Neural cell (in vitro differentiated cells): ENCODE measurements at regions not wholly inside any gene's neighbourhood (a gene's known extent, or its start where the extent isn't known, plus 50 kb on each side); places are given as distances from the start of the nearest gene placed in this dataset.

ENCODE experiments used
- H2AFZ ChIP-seq: fragments of 200-600, 300-800 bp; sonication (generic), shearing (Covaris generic); 2 replicates; pipeline ENCODE4 v1.6.0; 2014; ENCODE audit warnings: low read depth, mild to moderate bottlenecking, antibody characterized with exemption, low read length, moderate library complexity
- H3F3A ChIP-seq: fragments of 200-600 bp; shearing (Covaris generic); 2 replicates; pipeline ENCODE4 v1.6.1; 2016; ENCODE audit warnings: mild to moderate bottlenecking, moderate library complexity, mixed read lengths, antibody characterized with exemption, low read length; ENCODE audit not compliant: insufficient read depth, poor library complexity, severe bottlenecking
- H3K27ac ChIP-seq: fragments of 200-600, 300-800 bp; sonication (generic), shearing (Covaris generic); 2 replicates; pipeline ENCODE4 v1.5.1; 2014; ENCODE audit warnings: mild to moderate bottlenecking, low read length, moderate library complexity
- H3K27me3 ChIP-seq: fragments of 300-800, 200-600 bp; sonication (generic), shearing (Covaris generic); 2 replicates; pipeline ENCODE4 v1.6.0; 2014; ENCODE audit warnings: mild to moderate bottlenecking, low read depth, low read length, moderate library complexity; ENCODE audit not compliant: insufficient read depth
- H3K36me3 ChIP-seq: fragments of 300-800, 200-600 bp; sonication (generic), shearing (Covaris generic); 2 replicates; pipeline ENCODE4 v1.5.1; 2014; ENCODE audit warnings: mild to moderate bottlenecking, antibody characterized with exemption, low read length, moderate library complexity; ENCODE audit not compliant: insufficient read depth
- H3K4me2 ChIP-seq: fragments of 300-800, 200-600 bp; sonication (generic), shearing (Covaris generic); 2 replicates; pipeline ENCODE4 v1.6.0; 2014; ENCODE audit warnings: mild to moderate bottlenecking, low read length
- H3K4me3 ChIP-seq: fragments of 300-800, 200-600 bp; sonication (generic), shearing (Covaris generic); 2 replicates; pipeline ENCODE4 v1.5.1; 2014; ENCODE audit warnings: mild to moderate bottlenecking, low read length, moderate library complexity
- H3K79me2 ChIP-seq: fragments of 200-600 bp; shearing (Covaris generic); replicated peaks from 2 replicates; pipeline ENCODE4 v1.6.0; 2014; ENCODE audit warnings: mild to moderate bottlenecking, low read length, moderate library complexity; ENCODE audit not compliant: insufficient read depth
- H3K9ac ChIP-seq: fragments of 300-800, 200-600 bp; sonication (generic), shearing (Covaris generic); 2 replicates; pipeline ENCODE4 v1.6.1; 2016; ENCODE audit warnings: mild to moderate bottlenecking, low read length, mixed read lengths
- H3K9me2 ChIP-seq: fragments of 200-600 bp; shearing (Covaris generic); 2 replicates; pipeline ENCODE4 v1.6.1; 2016; ENCODE audit warnings: mild to moderate bottlenecking, low read length, mixed read lengths; ENCODE audit not compliant: insufficient read depth
- H3K9me3 ChIP-seq: fragments of 200-600, 300-800 bp; sonication (generic), shearing (Covaris generic); 2 replicates; pipeline ENCODE4 v1.6.1; 2016; ENCODE audit warnings: mild to moderate bottlenecking, mixed run types, low read length, moderate library complexity, mixed read lengths
- H4K20me1 ChIP-seq: fragments of 200-600 bp; shearing (Covaris generic); 2 replicates; pipeline ENCODE4 v1.6.1; 2016; ENCODE audit warnings: mild to moderate bottlenecking, mixed run types; ENCODE audit not compliant: insufficient read depth
- CTCF ChIP-seq: fragments of 450-650 bp; IDR thresholded peaks from 2 replicates; pipeline ENCODE4 v1.5.1; 2014; ENCODE audit warnings: antibody characterized with exemption, mild to moderate bottlenecking, moderate library complexity; ENCODE audit not compliant: poor library complexity, severe bottlenecking
- EP300 ChIP-seq: fragments of 450-650 bp; conservative IDR thresholded peaks from 2 replicates; pipeline ENCODE4 v1.6.1; 2014; ENCODE audit warnings: antibody characterized with exemption, mild to moderate bottlenecking, moderate library complexity; ENCODE audit not compliant: poor library complexity, severe bottlenecking
- EZH2 ChIP-seq: fragments of 200-600, 300-800 bp; shearing (Covaris generic), sonication (generic); IDR thresholded peaks from 2 replicates; pipeline ENCODE4 v1.6.1; 2014; ENCODE audit warnings: antibody characterized with exemption, low read length, borderline replicate concordance, mild to moderate bottlenecking; ENCODE audit not compliant: insufficient read depth, poor library complexity, severe bottlenecking
- MXI1 ChIP-seq: fragments of 450-650 bp; conservative IDR thresholded peaks from 2 replicates; pipeline ENCODE4 v1.6.1; 2014; ENCODE audit warnings: antibody characterized with exemption, mild to moderate bottlenecking; ENCODE audit not compliant: poor library complexity, severe bottlenecking
- POLR2AphosphoS5 ChIP-seq: IDR thresholded peaks from 2 replicates; pipeline ENCODE4 v1.6.1; 2012
- RAD21 ChIP-seq: fragments of 450-650 bp; conservative IDR thresholded peaks from 2 replicates; pipeline ENCODE4 v1.6.1; 2014; ENCODE audit warnings: antibody characterized with exemption, mild to moderate bottlenecking, moderate library complexity
- REST ChIP-seq: IDR thresholded peaks from 2 replicates; pipeline ENCODE4 v1.6.1; 2012; ENCODE audit warnings: borderline replicate concordance
- SMC3 ChIP-seq: fragments of 450-650 bp; conservative IDR thresholded peaks from 2 replicates; pipeline ENCODE4 v1.6.1; 2014; ENCODE audit warnings: antibody characterized with exemption, mild to moderate bottlenecking, moderate library complexity; ENCODE audit not compliant: poor library complexity
- TAF1 ChIP-seq: IDR thresholded peaks from 2 replicates; pipeline ENCODE4 v1.6.1; 2012; ENCODE audit warnings: low read depth

- Histone ChIP-seq H3K27ac (no peak overlapping the region), H3K9me2 (no peaks in the 10 kb centered on the region), H3F3A (no peaks in the 10 kb centered on the region), H3K79me2 (no peaks in the 10 kb centered on the region), H3K9ac (no peak overlapping the region), H3K9me3 (no peaks in the 10 kb centered on the region), H2AFZ (no peak overlapping the region), H3K27me3 (no peaks in the 10 kb centered on the region), H4K20me1 (no peaks in the 10 kb centered on the region), H3K36me3 (no peaks in the 10 kb centered on the region), H3K4me2 (no peak overlapping the region), H3K4me3 (no peak overlapping the region)
- no peak for TF ChIP-seq EP300
- TF ChIP-seq RAD21 = no peak
- TF ChIP-seq MXI1 = no peak
- TF ChIP-seq SMC3 = no peak
- TF ChIP-seq EZH2 = no peak
- no peak for TF ChIP-seq REST
- no peak for TF ChIP-seq CTCF
- TF ChIP-seq POLR2AphosphoS5 = no peak
- TF ChIP-seq TAF1 = no peak
These were observed 152.8 kb upstream of the DHRS4 start for GRCh38 chr14:23800811-23801210.

GRCh38 chr14:23801766-23802165 is 151.8 kb upstream of the DHRS4 start:
- Histone ChIP-seq H3K9me3 (no peaks in the 10 kb centered on the region), H3K9ac (no peak overlapping the region), H3K4me2 (no peak overlapping the region), H4K20me1 (no peaks in the 10 kb centered on the region), H3K9me2 (no peaks in the 10 kb centered on the region), H3K27ac (no peak overlapping the region), H3K36me3 (no peaks in the 10 kb centered on the region), H3K4me3 (no peak overlapping the region), H2AFZ (no peak overlapping the region), H3K79me2 (no peaks in the 10 kb centered on the region), H3F3A (no peaks in the 10 kb centered on the region), H3K27me3 (no peaks in the 10 kb centered on the region)
- TF ChIP-seq EZH2 (no peak), EP300 (no peak), MXI1 (no peak), CTCF (no peak), RAD21 (no peak), REST (no peak), SMC3 (no peak), TAF1 (no peak), POLR2AphosphoS5 (no peak)
